Lower lobe of right lung (tissue), 2 donors: ENCODE measurements at regions not wholly inside any gene's neighbourhood (a gene's known extent, or its start where the extent isn't known, plus 50 kb on each side); places are given as distances from the start of the nearest gene placed in this dataset.

ENCODE experiments used
- ATAC-seq, 2 donors: fragments of 200-7000 bp; cut with Tn5 transposase; one replicate each; pipeline ENCODE4 v1.9.1; 2020 to 2022; ENCODE audit warnings: mild to moderate bottlenecking in 2 of 2, moderate library complexity in 2 of 2
- DNase-seq: peaks from one replicate; pipeline ENCODE4 v3.0.0-alpha.2; 2020
- H3K27ac ChIP-seq: fragments of 200-600 bp; one replicate; pipeline ENCODE4 v1.8.0; 2022
- H3K27me3 ChIP-seq: fragments of 200-600 bp; one replicate; pipeline ENCODE4 v1.8.0; 2022; ENCODE audit warnings: low read depth
- H3K36me3 ChIP-seq: fragments of 200-600 bp; one replicate; pipeline ENCODE4 v1.8.0; 2022; ENCODE audit warnings: mild to moderate bottlenecking
- H3K4me1 ChIP-seq: fragments of 200-600 bp; one replicate; pipeline ENCODE4 v1.8.0; 2022
- H3K4me3 ChIP-seq: fragments of 200-600 bp; one replicate; pipeline ENCODE4 v1.8.0; 2022; ENCODE audit warnings: mild to moderate bottlenecking
- H3K9me3 ChIP-seq: fragments of 200-600 bp; one replicate; pipeline ENCODE4 v1.8.0; 2022
- CTCF ChIP-seq: fragments of 200-600 bp; IDR thresholded peaks from one replicate; pipeline ENCODE4 v1.8.0; 2022; ENCODE audit warnings: antibody characterized with exemption, mild to moderate bottlenecking
- intact Hi-C: fragments of 100-400 bp; cut with DNase I; formaldehyde crosslinking; loops from one replicate; pipeline ENCODE4 v1.11.0; 2022
- donor health status: DM: no; HTN: yes; CAD: no; lungs with severe emphysema.

- Histone ChIP-seq H3K27ac (no peak overlapping the region), H3K27me3 (no peaks in the 10 kb centered on the region), H3K4me3 (no peak overlapping the region), H3K4me1 (no peaks in the 10 kb centered on the region), H3K36me3 (no peaks in the 10 kb centered on the region), H3K9me3 (no peaks in the 10 kb centered on the region)
- ATAC-seq: no peak
- intact Hi-C loops: no loop called here
- no peak for TF ChIP-seq CTCF
- DNase-seq: no peak
Observed at GRCh38 chr19:29083863-29084262, 129.1 kb downstream of the UQCRFS1 start.

- Histone ChIP-seq H3K9me3 (no peaks in the 10 kb centered on the region), H3K4me1 (no peaks in the 10 kb centered on the region), H3K4me3 (no peak overlapping the region), H3K27me3 (no peaks in the 10 kb centered on the region), H3K27ac (no peak overlapping the region), H3K36me3 (no peaks in the 10 kb centered on the region)
- no peak for DNase-seq
- intact Hi-C loops: no loop called here
- no peak for TF ChIP-seq CTCF
- no peak for ATAC-seq
Observed at GRCh38 chr19:29079356-29080032, 133.5 kb downstream of the UQCRFS1 start.

- H3K4me3 ChIP-seq: no peak overlapping the region
- H3K27me3 ChIP-seq: no peaks in the 10 kb centered on the region
- H3K9me3 ChIP-seq: no peaks in the 10 kb centered on the region
- H3K27ac ChIP-seq: no peak overlapping the region
- DNase-seq: no peak
- intact Hi-C loops: no loop called here
- ATAC-seq: no peak
- H3K36me3 ChIP-seq: no peaks in the 10 kb centered on the region
- TF ChIP-seq CTCF: no peak
- H3K4me1 ChIP-seq: no peaks in the 10 kb centered on the region
Observed at GRCh38 chr19:29076963-29077362, 136.0 kb downstream of the UQCRFS1 start.

GRCh38 chr19:29076161-29076560, 136.8 kb downstream of the UQCRFS1 start:
- H3K27ac ChIP-seq: no peak overlapping the region
- ATAC-seq: no peak
- H3K36me3 ChIP-seq: no peaks in the 10 kb centered on the region
- intact Hi-C loops: no loop called here
- no peaks in the 10 kb centered on the region for H3K27me3 ChIP-seq
- H3K4me3 ChIP-seq: no peak overlapping the region
- no peak for DNase-seq
- H3K9me3 ChIP-seq: no peaks in the 10 kb centered on the region
- no peak for TF ChIP-seq CTCF
- H3K4me1 ChIP-seq: no peaks in the 10 kb centered on the region

- no peaks in the 10 kb centered on the region for H3K27me3 ChIP-seq
- intact Hi-C loops: no loop called here
- no peaks in the 10 kb centered on the region for H3K9me3 ChIP-seq
- no peak for TF ChIP-seq CTCF
- DNase-seq (no peak), ATAC-seq (no peak)
- no peaks in the 10 kb centered on the region for H3K36me3 ChIP-seq
- no peak overlapping the region for H3K4me3 ChIP-seq
- no peak overlapping the region for H3K27ac ChIP-seq
- no peaks in the 10 kb centered on the region for H3K4me1 ChIP-seq
Observed at GRCh38 chr19:29075149-29075548, 137.8 kb downstream of the UQCRFS1 start.

GRCh38 chr19:29074579-29074978, 138.4 kb downstream of the UQCRFS1 start:
- no peak for ATAC-seq
- H3K9me3 ChIP-seq: no peaks in the 10 kb centered on the region
- H3K4me1 ChIP-seq: no peaks in the 10 kb centered on the region
- no peaks in the 10 kb centered on the region for H3K36me3 ChIP-seq
- intact Hi-C loops: no loop called here
- no peak for TF ChIP-seq CTCF
- H3K27ac ChIP-seq: no peak overlapping the region
- no peak for DNase-seq
- H3K27me3 ChIP-seq: no peaks in the 10 kb centered on the region
- H3K4me3 ChIP-seq: no peak overlapping the region
